AG09319 (cell line): ENCODE measurements at regions not wholly inside any gene's neighbourhood (a gene's known extent, or its start where the extent isn't known, plus 50 kb on each side); places are given as distances from the start of the nearest gene placed in this dataset.

Source experiments
- DNase-seq: peaks from one replicate; pipeline ENCODE4 v3.0.0-alpha.2; 2010; ENCODE audit warnings: low read depth; ENCODE audit errors: extremely low read depth
- CTCF ChIP-seq: IDR thresholded peaks from 2 replicates; pipeline ENCODE4 v1.5.1; 2011; ENCODE audit warnings: low read depth, mild to moderate bottlenecking, inconsistent platforms, low read length, moderate library complexity

- DNase-seq, result no peak
- no peak for TF ChIP-seq CTCF
Observed at GRCh38 chr10:20682782-20683181, 214.3 kb downstream of the NEBL start.

DNA sequence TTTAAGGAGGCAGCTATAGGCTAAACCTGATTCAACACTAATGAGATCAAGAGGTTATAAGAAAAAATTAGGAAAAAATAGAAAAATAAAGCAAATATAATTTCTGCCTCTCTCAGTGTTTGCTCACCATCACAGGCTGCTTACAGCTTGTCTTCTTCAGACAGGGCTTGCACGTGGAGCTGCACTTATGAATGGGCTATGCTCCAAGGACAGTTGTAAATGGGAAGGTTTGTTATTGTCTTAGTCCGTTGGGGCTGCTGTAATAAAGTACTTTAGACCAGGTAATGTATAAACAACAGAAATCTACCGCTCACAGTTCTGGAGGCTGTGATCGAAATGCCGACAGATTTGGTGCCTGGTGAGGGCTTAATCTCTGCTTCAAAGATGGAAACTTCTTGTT is 219.8 kb downstream of the NEBL start:
- no peak for TF ChIP-seq CTCF
- no peak for DNase-seq

GRCh38 chr10:20674926-20675325 is 222.2 kb downstream of the NEBL start:
- DNase-seq, result no peak
- TF ChIP-seq CTCF, result no peak

DNA sequence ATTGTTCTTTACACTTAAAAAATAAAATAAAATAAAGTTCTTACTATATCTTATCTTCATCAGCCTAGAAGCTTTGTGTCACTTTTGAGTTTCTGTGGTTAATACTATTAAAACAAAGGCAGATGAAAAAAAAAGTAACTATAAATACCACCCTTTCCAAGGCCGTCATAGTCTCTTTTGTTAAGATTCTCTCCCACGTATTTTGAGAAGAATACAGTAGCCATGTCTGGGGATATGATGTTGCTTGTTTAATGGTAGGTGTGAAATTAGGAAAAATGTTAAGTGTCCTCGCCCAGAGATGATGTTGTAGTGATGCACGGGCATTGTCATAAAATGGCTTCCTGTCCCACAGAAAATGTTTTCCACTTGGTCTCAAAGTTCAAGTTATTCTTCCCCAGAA is 223.9 kb downstream of the NEBL start:
- DNase-seq, result no peak
- no peak for TF ChIP-seq CTCF

- TF ChIP-seq CTCF, result no peak
- no peak for DNase-seq
Observed at GRCh38 chr10:20672741-20673140, 224.4 kb downstream of the NEBL start.

DNA sequence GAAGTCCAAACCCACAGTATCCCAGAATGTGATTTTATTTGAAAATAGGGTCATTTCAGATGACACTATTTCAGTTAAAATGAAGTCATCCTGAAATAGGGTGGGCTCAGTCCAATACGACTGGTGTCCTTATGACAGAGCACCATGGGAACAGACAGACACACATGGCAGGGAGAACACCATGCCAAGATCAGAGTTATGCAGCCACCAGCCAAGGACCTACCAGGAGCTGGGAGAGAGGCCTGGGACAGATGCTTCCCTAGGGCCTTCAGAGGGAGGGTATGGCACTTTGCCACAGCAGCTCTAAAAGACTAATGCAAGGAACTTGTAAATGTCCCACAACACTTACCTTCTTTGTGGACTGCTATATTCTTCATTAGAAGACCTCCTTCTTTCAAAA is 226.5 kb downstream of the NEBL start:
- no peak for DNase-seq
- TF ChIP-seq CTCF, result no peak

GRCh38 chr10:20668985-20669384 is 228.1 kb downstream of the NEBL start:
- no peak for TF ChIP-seq CTCF
- DNase-seq, result no peak

- no peak for DNase-seq
- TF ChIP-seq CTCF, result no peak
Observed at GRCh38 chr10:20662742-20663141, 234.4 kb downstream of the NEBL start.
